GM18502 (cell line): ENCODE measurements at regions not wholly inside any gene's neighbourhood (a gene's known extent, or its start where the extent isn't known, plus 50 kb on each side); places are given as distances from the start of the nearest gene placed in this dataset.
"Not testable (repeated sequence)": the region's sequence is repeated elsewhere in the genome, so short reads cannot be mapped to it uniquely, and the experiment has no call there.

ENCODE experiments used
- ATAC-seq: cut with Tn5 transposase; IDR thresholded peaks from one replicate; pipeline ENCODE4 v1.9.1; 2021; ENCODE audit warnings: mild to moderate bottlenecking; ENCODE audit not compliant: unreplicated experiment, poor library complexity

GRCh38 chr3:87541723-87542122 lies 265.3 kb upstream of the POU1F1 start:
- no peak for ATAC-seq

- not testable (repeated sequence) for ATAC-seq
Observed at GRCh38 chr3:87538722-87539121, 262.3 kb upstream of the POU1F1 start.

- no peak for ATAC-seq
Observed at GRCh38 chr3:87509401-87509800, 233.0 kb upstream of the POU1F1 start.

- ATAC-seq: no peak
Observed at GRCh38 chr3:87508921-87509320, 232.5 kb upstream of the POU1F1 start.

- ATAC-seq: no peak
Observed at GRCh38 chr3:87507753-87508152, 231.4 kb upstream of the POU1F1 start.

- ATAC-seq: peak; percentile 98
Observed at GRCh38 chr3:87503900-87504498, 227.6 kb upstream of the POU1F1 start.

GRCh38 chr3:87501076-87501475 lies 224.7 kb upstream of the POU1F1 start:
- no peak for ATAC-seq

GRCh38 chr3:87498358-87499080 lies 222.1 kb upstream of the POU1F1 start:
- no peak for ATAC-seq

GRCh38 chr3:87495938-87496337 lies 219.6 kb upstream of the POU1F1 start:
- ATAC-seq: no peak

GRCh38 chr3:87494264-87494663 lies 217.9 kb upstream of the POU1F1 start:
- ATAC-seq: no peak

GRCh38 chr3:87491843-87492242 lies 215.5 kb upstream of the POU1F1 start:
- no peak for ATAC-seq

GRCh38 chr3:87489892-87490291 lies 213.5 kb upstream of the POU1F1 start:
- ATAC-seq: no peak

- ATAC-seq: no peak
Observed at GRCh38 chr3:87488765-87489164, 212.4 kb upstream of the POU1F1 start.

- ATAC-seq: not testable (repeated sequence)
Observed at GRCh38 chr3:87486635-87487034, 210.3 kb upstream of the POU1F1 start.

GRCh38 chr3:87486115-87486514 lies 209.7 kb upstream of the POU1F1 start:
- no peak for ATAC-seq

GRCh38 chr3:87478716-87479115 lies 202.3 kb upstream of the POU1F1 start:
- no peak for ATAC-seq

- no peak for ATAC-seq
Observed at GRCh38 chr3:87473944-87474343, 197.6 kb upstream of the POU1F1 start.

GRCh38 chr3:87468938-87469337 lies 192.6 kb upstream of the POU1F1 start:
- no peak for ATAC-seq

GRCh38 chr3:87468235-87468634 lies 191.9 kb upstream of the POU1F1 start:
- ATAC-seq: no peak

- ATAC-seq: no peak
Observed at GRCh38 chr3:87462228-87462627, 185.8 kb upstream of the POU1F1 start.

- ATAC-seq: no peak
Observed at GRCh38 chr3:87461443-87461842, 185.1 kb upstream of the POU1F1 start.

GRCh38 chr3:87461036-87461435 lies 184.7 kb upstream of the POU1F1 start:
- no peak for ATAC-seq
